ENCODE measurements at regions not wholly inside any gene's neighbourhood (a gene's known extent, or its start where the extent isn't known, plus 50 kb on each side); places are given as distances from the start of the nearest gene placed in this dataset.

DNA sequence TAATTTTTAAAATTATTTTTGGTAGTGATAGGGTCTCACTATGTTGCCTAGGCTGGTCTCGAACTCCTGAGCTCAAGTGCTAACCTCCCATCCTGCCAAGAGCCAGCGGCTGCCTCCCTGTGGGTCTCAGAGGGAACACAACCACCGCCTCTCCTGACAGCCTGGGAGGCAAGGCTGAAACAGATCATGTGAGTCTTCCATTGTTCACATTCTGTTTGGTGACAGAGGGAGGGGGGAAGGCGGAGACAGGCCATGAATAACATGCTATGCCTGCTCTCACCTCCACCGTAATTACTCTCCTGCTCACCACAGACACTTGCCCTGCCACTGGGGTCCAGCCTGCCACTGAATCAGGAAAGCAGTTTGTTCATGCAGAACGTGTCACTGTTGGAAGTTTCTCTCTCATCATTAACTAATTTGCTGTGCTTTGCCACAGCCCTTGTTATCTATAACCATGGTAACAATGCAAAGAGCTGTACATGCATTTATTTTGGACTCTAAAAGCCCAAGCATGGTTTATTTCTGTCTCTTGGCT lies 78.4 kb upstream of the RASGRF1 start:
- no peaks in the 10 kb centered on the region for H3K27me3 ChIP-seq (replicated peaks; ENCODE audit: insufficient read depth, low read length)
- TF ChIP-seq, protein P1, sequence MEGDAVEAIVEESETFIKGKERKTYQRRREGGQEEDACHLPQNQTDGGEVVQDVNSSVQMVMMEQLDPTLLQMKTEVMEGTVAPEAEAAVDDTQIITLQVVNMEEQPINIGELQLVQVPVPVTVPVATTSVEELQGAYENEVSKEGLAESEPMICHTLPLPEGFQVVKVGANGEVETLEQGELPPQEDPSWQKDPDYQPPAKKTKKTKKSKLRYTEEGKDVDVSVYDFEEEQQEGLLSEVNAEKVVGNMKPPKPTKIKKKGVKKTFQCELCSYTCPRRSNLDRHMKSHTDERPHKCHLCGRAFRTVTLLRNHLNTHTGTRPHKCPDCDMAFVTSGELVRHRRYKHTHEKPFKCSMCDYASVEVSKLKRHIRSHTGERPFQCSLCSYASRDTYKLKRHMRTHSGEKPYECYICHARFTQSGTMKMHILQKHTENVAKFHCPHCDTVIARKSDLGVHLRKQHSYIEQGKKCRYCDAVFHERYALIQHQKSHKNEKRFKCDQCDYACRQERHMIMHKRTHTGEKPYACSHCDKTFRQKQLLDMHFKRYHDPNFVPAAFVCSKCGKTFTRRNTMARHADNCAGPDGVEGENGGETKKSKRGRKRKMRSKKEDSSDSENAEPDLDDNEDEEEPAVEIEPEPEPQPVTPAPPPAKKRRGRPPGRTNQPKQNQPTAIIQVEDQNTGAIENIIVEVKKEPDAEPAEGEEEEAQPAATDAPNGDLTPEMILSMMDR (IDR thresholded peaks at IDR 0.05; ENCODE audit: low read length) = no peak
- TF ChIP-seq EZH2phosphoT487 (IDR thresholded peaks at IDR 0.05; ENCODE audit: low read length) (no peak), EZH2 (optimal IDR thresholded peaks at IDR 0.05; ENCODE audit: low read depth, low read length) (no peak)
- no peaks in the 10 kb centered on the region for H3K36me3 ChIP-seq (replicated peaks; ENCODE audit: insufficient read depth, low read length)
- no peaks in the 10 kb centered on the region for H3K9me2 ChIP-seq (replicated peaks; ENCODE audit: insufficient read depth, low read length)
- H4K20me1 ChIP-seq (ENCODE audit: insufficient read depth, low read length) = no peaks in the 10 kb centered on the region
- no peaks in the 10 kb centered on the region for H3F3A ChIP-seq (ENCODE audit: insufficient read depth, low read length)
- H2AFZ ChIP-seq (ENCODE audit: low read length) = no peak overlapping the region
- H3K9ac ChIP-seq (ENCODE audit: low read length) = no peak overlapping the region
- H3K4me1 ChIP-seq (ENCODE audit: low read length) = no peaks in the 10 kb centered on the region
- no peak overlapping the region for H3K4me3 ChIP-seq (ENCODE audit: low read length)
- no peak overlapping the region for H3K27ac ChIP-seq (ENCODE audit: low read length)
- DNase-seq = no peak
- no peaks in the 10 kb centered on the region for H3K79me2 ChIP-seq (ENCODE audit: low read length)
- H3K9me3 ChIP-seq (replicated peaks; ENCODE audit: insufficient read depth, low read length) = no peaks in the 10 kb centered on the region
- H3K4me2 ChIP-seq (ENCODE audit: low read depth, low read length) = no peak overlapping the region

DNA sequence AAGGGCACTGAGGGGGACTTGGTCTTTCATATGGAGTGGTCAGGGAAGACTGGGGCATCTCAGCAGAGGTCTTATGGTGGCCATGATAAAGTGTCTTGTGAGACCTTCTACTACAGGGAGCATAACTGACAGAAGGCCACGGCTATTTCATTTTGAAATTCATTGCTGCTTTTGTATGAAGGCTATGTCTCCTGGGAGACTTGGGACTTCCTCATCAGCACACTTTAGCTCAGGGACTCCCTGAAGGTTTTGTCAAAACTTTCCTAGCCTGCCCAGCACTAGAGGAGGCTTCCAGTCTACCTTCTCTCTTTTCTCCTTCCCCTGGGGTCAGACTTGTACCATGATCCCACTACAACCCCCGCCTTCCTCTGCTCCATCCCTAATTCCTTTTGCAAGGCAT lies 77.2 kb upstream of the RASGRF1 start:
- Histone ChIP-seq H3K9ac (ENCODE audit: low read length) (no peak overlapping the region), H3F3A (ENCODE audit: insufficient read depth, low read length) (no peaks in the 10 kb centered on the region), H2AFZ (ENCODE audit: low read length) (no peak overlapping the region), H3K9me3 (replicated peaks; ENCODE audit: insufficient read depth, low read length) (no peaks in the 10 kb centered on the region), H4K20me1 (ENCODE audit: insufficient read depth, low read length) (no peaks in the 10 kb centered on the region), H3K27me3 (replicated peaks; ENCODE audit: insufficient read depth, low read length) (no peaks in the 10 kb centered on the region), H3K36me3 (replicated peaks; ENCODE audit: insufficient read depth, low read length) (no peaks in the 10 kb centered on the region), H3K9me2 (replicated peaks; ENCODE audit: insufficient read depth, low read length) (no peaks in the 10 kb centered on the region), H3K4me1 (ENCODE audit: low read length) (no peaks in the 10 kb centered on the region), H3K79me2 (ENCODE audit: low read length) (no peaks in the 10 kb centered on the region), H3K4me2 (ENCODE audit: low read depth, low read length) (no peak overlapping the region), H3K27ac (ENCODE audit: low read length) (no peak overlapping the region), H3K4me3 (ENCODE audit: low read length) (no peak overlapping the region)
- no peak for TF ChIP-seq EZH2phosphoT487 (IDR thresholded peaks at IDR 0.05; ENCODE audit: low read length)
- TF ChIP-seq EZH2 (optimal IDR thresholded peaks at IDR 0.05; ENCODE audit: low read depth, low read length) = no peak
- TF ChIP-seq, protein P1 (IDR thresholded peaks at IDR 0.05; ENCODE audit: low read length) = no peak
- DNase-seq = no peak

DNA sequence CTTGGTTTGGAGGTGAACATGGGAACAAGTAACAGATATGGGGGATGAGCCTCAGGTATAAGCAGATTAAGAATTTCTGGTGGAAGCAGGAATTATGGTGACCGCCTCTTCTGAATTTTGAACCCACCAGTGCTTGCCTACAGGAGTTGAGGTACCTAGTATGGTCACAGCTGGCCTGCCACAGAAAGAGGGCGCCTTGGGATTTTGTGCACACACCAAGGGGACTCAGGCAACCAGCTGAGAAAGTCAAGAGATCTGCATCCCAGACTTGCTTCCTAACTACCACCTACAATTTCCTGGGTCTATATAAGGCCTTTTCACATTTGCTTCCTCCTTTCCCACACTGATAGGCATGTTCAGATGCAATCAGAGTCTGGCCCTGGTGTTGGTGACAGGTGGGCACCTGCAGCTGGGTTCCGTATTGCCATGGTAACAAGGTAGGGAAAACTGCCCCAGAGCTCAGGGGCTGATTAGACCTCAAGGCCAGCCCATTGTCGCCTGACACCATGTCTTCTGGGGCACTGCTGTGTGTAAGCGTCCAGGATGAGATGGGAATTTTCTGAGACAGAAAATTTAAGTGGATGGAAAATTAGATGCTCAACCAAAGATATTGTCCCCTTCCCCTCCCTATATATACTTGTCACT lies 75.9 kb upstream of the RASGRF1 start:
- Histone ChIP-seq H3K9me3 (replicated peaks; ENCODE audit: insufficient read depth, low read length) (no peaks in the 10 kb centered on the region), H3K27me3 (replicated peaks; ENCODE audit: insufficient read depth, low read length) (no peaks in the 10 kb centered on the region)
- DNase-seq = no peak

More for the DNA sequence above, 75.9 kb upstream of the RASGRF1 start:
- no peaks in the 10 kb centered on the region for H3K9me2 ChIP-seq (replicated peaks; ENCODE audit: insufficient read depth, low read length)
- H2AFZ ChIP-seq (ENCODE audit: low read length) = no peak overlapping the region
- H3K4me2 ChIP-seq (ENCODE audit: low read depth, low read length) = no peak overlapping the region
- no peaks in the 10 kb centered on the region for H3K4me1 ChIP-seq (ENCODE audit: low read length)
- H3K9ac ChIP-seq (ENCODE audit: low read length) = no peak overlapping the region
- H3K4me3 ChIP-seq (ENCODE audit: low read length) = no peak overlapping the region
- H3F3A ChIP-seq (ENCODE audit: insufficient read depth, low read length) = no peaks in the 10 kb centered on the region
- H3K79me2 ChIP-seq (ENCODE audit: low read length) = no peaks in the 10 kb centered on the region
- TF ChIP-seq EZH2 (optimal IDR thresholded peaks at IDR 0.05; ENCODE audit: low read depth, low read length) (no peak), EZH2phosphoT487 (IDR thresholded peaks at IDR 0.05; ENCODE audit: low read length) (no peak)
- TF ChIP-seq, protein P1 (IDR thresholded peaks at IDR 0.05; ENCODE audit: low read length) = no peak
- H4K20me1 ChIP-seq (ENCODE audit: insufficient read depth, low read length) = no peaks in the 10 kb centered on the region
- no peaks in the 10 kb centered on the region for H3K36me3 ChIP-seq (replicated peaks; ENCODE audit: insufficient read depth, low read length)
- H3K27ac ChIP-seq (ENCODE audit: low read length) = no peak overlapping the region

All from MM.1S (cell line).